ENCODE measurements at regions not wholly inside any gene's neighbourhood (a gene's known extent, or its start where the extent isn't known, plus 50 kb on each side); places are given as distances from the start of the nearest gene placed in this dataset.

DNA sequence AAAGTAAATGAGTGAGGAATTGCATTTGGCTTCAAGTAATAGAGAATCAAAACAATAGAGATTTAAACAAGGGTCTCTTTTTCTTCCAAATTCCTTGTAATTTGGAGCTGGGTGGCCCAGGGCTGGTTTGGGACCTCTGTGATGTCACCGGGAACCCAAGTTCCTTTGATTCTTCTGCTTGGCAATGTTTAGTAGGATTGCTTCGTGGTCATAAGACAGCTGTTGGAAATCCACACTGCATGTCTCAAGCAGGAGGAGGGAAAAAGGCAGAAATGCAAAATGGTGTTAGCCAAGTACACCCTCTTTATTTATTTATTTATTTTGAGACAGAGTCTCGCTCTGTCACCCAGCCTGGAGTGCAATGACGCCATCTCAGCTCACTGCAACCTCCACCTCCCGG, 72.6 kb upstream of the IL12B start:
- Histone ChIP-seq H3K9ac (ENCODE audit: insufficient read depth in 1 of 2, low read length in 2 of 2) (no peak overlapping the region), H3K9me3 (ENCODE audit: control insufficient read depth in 4 of 4, insufficient read depth in 3 of 4, low read length in 3 of 4) (no peaks in the 10 kb centered on the region), H3K27ac (ENCODE audit: low read depth in 1 of 2, low read length in 1 of 2) (no peak overlapping the region), H3K4me1 (ENCODE audit: control insufficient read depth in 5 of 5, insufficient read depth in 5 of 5, low read length in 5 of 5) (peaks cover 0 to 2% (median 0%) of the 10 kb centered on the region in 5 donors), H3K27me3 (ENCODE audit: control insufficient read depth in 3 of 3, insufficient read depth in 3 of 3, low read length in 2 of 3) (no peaks in the 10 kb centered on the region), H3K36me3 (ENCODE audit: control insufficient read depth in 4 of 4, insufficient read depth in 4 of 4, low read length in 4 of 4) (no peaks in the 10 kb centered on the region), H3K4me3 (no peak overlapping the region)
- WGBS, 2 donors: 88 to 90% methylated on average over 5 of the region's 5 CpGs
- no peak for ATAC-seq (ENCODE audit: insufficient read depth, low FRiP score)
- DNase-seq: no peak
- TF ChIP-seq, protein P1, sequence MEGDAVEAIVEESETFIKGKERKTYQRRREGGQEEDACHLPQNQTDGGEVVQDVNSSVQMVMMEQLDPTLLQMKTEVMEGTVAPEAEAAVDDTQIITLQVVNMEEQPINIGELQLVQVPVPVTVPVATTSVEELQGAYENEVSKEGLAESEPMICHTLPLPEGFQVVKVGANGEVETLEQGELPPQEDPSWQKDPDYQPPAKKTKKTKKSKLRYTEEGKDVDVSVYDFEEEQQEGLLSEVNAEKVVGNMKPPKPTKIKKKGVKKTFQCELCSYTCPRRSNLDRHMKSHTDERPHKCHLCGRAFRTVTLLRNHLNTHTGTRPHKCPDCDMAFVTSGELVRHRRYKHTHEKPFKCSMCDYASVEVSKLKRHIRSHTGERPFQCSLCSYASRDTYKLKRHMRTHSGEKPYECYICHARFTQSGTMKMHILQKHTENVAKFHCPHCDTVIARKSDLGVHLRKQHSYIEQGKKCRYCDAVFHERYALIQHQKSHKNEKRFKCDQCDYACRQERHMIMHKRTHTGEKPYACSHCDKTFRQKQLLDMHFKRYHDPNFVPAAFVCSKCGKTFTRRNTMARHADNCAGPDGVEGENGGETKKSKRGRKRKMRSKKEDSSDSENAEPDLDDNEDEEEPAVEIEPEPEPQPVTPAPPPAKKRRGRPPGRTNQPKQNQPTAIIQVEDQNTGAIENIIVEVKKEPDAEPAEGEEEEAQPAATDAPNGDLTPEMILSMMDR (IDR thresholded peaks at IDR 0.05; ENCODE audit: control extremely low read depth, extremely low read depth): no peak

DNA sequence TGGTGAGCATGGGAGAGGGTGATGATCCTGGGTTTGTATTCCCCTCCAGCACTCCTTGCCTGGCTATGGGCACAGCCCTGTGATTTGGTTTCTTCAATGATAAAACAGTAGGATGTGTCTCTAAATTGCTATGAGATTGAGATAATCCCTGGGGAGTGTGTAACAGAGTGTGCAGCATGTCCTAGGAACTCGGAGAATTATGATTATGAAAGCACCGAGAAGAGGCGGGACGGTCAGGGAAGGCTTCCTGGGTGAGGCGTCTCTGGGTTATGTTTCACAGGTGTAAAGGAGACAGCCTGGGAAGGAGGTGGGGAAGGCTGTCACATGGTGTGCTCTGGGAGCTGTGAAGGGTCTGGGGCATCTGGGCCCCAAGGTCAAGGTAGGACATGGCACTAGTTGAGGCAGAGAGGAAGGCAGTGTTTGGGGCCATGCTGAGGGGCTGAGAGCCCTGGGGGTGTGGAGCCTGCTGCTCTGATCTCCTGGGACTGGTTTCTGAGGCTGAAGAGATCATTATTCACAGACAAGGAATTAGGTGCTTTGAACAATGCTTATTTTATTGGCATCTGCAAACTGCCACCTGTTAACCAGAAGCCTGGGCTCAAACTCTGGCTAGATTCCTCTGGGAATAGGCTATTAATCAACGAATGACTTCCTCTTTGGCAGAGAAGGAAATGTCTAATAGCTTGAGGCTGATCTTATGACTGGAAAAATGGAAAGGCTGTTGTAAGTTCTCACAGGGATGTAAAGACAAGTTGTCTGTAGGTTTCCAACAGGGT, 73.8 kb upstream of the IL12B start:
- H3K4me1 ChIP-seq (ENCODE audit: control insufficient read depth in 5 of 5, insufficient read depth in 5 of 5, low read length in 5 of 5): peaks cover 0 to 2% (median 0%) of the 10 kb centered on the region in 5 donors

DNA sequence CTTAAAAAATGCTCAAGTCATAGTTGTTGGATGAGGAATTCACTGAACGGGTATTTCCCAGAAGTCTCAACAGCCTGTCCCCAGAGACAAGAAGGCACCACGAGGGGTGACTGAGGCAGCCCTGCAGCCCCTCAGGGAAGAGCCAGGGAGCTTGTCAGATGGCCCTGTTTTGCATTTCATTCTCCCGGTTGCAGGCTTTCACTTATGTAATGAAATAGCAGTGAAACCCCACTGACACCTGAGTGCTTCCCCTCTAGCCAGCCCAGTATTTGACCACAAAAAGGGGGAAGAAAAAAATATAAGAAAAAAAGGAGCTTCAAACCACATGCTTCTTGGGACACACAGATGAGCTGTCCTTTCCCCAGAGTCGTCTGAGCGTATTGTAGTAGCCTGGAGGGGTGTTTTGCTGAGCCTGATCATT, 75.3 kb upstream of the IL12B start:
- no peaks in the 10 kb centered on the region for H3K36me3 ChIP-seq (ENCODE audit: control insufficient read depth in 4 of 4, insufficient read depth in 4 of 4, low read length in 4 of 4)
- ATAC-seq (ENCODE audit: insufficient read depth, low FRiP score) (no peak), DNase-seq (no peak)
- no peaks in the 10 kb centered on the region for H3K9me3 ChIP-seq (ENCODE audit: control insufficient read depth in 4 of 4, insufficient read depth in 3 of 4, low read length in 3 of 4)
- no peaks in the 10 kb centered on the region for H3K27me3 ChIP-seq (ENCODE audit: control insufficient read depth in 3 of 3, insufficient read depth in 3 of 3, low read length in 2 of 3)
- 25 to 49% methylated on average over 5 of the region's 5 CpGs for WGBS, 2 donors
- H3K27ac ChIP-seq (ENCODE audit: low read depth in 1 of 2, low read length in 1 of 2): no peak overlapping the region
- H3K9ac ChIP-seq (ENCODE audit: insufficient read depth in 1 of 2, low read length in 2 of 2): no peak overlapping the region
- TF ChIP-seq, protein P1 (IDR thresholded peaks at IDR 0.05; ENCODE audit: control extremely low read depth, extremely low read depth): no peak
- peaks cover 0 to 2% (median 0%) of the 10 kb centered on the region in 5 donors for H3K4me1 ChIP-seq (ENCODE audit: control insufficient read depth in 5 of 5, insufficient read depth in 5 of 5, low read length in 5 of 5)
- H3K4me3 ChIP-seq: no peak overlapping the region

More for the DNA sequence above, 73.8 kb upstream of the IL12B start:
- Histone ChIP-seq H3K9ac (ENCODE audit: insufficient read depth in 1 of 2, low read length in 2 of 2) (no peak overlapping the region), H3K27ac (ENCODE audit: low read depth in 1 of 2, low read length in 1 of 2) (no peak overlapping the region), H3K27me3 (ENCODE audit: control insufficient read depth in 3 of 3, insufficient read depth in 3 of 3, low read length in 2 of 3) (no peaks in the 10 kb centered on the region), H3K4me3 (no peak overlapping the region), H3K36me3 (ENCODE audit: control insufficient read depth in 4 of 4, insufficient read depth in 4 of 4, low read length in 4 of 4) (no peaks in the 10 kb centered on the region), H3K9me3 (ENCODE audit: control insufficient read depth in 4 of 4, insufficient read depth in 3 of 4, low read length in 3 of 4) (no peaks in the 10 kb centered on the region)
- TF ChIP-seq, protein P1 (IDR thresholded peaks at IDR 0.05; ENCODE audit: control extremely low read depth, extremely low read depth): no peak
- ATAC-seq (ENCODE audit: insufficient read depth, low FRiP score) (no peak), DNase-seq (no peak)
- WGBS, 2 donors: 67 to 71% methylated on average over 6 of the region's 6 CpGs
